HG02973 (cell line): ENCODE measurements at regions not wholly inside any gene's neighbourhood (a gene's known extent, or its start where the extent isn't known, plus 50 kb on each side); places are given as distances from the start of the nearest gene placed in this dataset.

Experiments used
- ATAC-seq: cut with Tn5 transposase; IDR thresholded peaks from one replicate; pipeline ENCODE4 v1.9.1; 2021; ENCODE audit warnings: moderate library complexity; ENCODE audit not compliant: unreplicated experiment

DNA sequence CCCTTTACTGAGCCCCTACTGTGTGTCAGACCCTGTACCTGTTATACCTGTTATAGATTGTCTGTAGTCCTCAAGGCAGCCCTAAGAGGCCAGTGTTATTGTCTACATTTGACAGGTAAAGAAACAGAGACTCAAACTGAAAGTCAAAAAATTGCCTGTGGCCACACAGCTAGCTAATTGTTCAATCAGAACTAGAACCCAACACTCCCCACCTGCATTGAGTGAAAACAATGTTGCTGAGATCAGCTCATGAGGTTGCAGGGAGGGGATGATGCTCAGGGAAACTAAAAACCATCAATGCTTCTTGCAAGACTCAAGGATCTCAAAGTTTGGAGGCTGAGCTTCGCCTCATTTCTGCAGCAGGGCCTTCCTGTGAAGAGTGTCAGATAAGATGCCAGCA, 109.5 kb upstream of the LMO4 start:
- no peak for ATAC-seq

DNA sequence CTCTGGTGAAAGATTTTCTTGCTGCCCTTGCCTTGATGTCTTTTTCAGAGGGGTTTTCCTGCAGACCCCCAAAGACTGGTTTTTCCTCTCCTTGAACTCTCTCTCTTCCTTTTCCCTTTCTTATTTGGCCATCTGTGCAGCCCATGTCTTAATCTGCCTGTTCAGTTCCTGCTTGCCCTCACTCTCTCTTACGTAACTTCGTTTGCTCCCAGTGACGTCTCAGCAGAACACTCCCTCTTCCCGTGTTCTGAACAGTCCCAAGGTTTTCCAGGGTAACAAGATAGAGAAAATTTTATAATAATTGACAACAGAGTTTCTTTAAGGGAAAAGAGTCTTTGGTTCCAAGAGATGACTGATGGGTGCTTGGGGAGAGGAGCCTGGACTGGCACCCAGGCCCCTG, 109.1 kb upstream of the LMO4 start:
- no peak for ATAC-seq

DNA sequence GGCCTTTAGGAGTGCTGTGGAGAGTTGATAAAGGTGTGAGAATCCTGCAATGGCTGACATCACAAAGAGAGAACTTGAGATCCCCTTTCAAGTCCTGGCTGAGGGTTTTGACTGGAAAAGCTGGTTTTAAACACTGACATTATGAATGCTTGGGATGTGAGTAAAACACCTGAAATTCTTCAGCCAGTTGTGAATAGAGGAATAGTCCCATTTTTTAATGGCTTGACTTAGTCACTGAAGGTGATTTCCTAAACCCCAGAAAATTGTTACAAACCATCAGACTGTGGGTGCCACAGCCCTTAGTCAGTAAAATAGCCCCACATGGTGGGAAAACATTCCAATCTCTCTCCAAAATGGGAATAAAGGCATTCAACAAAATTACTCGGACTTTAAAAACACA, 107.7 kb upstream of the LMO4 start:
- no peak for ATAC-seq

DNA sequence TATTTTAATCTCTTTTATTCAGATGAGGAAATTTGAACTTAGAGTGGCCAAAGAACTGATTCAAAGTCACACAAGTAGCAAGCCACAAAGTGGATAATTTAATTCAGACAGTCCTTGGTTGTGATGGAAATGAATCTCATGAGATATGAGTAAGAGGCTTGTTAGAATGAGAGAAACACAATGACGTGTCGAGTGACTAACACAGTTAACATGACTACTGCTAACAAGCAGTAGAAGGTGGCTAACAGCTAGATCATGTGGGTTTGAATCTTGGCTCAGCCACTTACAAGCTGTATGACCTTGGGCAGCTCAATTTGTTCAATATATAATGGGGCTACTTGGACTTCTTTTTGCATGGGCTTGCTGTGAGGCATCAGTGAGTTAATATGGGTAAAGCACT, 104.5 kb upstream of the LMO4 start:
- ATAC-seq, result no peak

DNA sequence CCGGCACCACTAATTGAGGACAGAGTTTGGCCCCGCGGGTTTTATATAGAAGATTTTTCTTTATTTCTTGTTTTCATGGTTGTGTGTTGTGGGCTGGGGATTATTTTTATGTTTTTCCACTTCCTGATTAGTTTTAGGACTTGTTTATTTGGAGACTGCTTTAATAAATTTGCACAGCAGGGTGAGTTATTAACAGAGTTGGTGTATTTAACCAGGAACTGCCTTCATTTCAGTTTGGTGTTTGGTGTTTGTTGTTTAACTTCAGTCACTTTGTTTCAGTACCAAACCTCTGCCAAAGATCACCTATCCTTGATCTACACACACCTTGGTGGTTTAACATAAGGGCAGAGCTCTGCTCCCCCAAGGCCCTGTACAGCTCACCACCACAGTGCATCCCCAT, 103.5 kb upstream of the LMO4 start:
- ATAC-seq, result no peak

DNA sequence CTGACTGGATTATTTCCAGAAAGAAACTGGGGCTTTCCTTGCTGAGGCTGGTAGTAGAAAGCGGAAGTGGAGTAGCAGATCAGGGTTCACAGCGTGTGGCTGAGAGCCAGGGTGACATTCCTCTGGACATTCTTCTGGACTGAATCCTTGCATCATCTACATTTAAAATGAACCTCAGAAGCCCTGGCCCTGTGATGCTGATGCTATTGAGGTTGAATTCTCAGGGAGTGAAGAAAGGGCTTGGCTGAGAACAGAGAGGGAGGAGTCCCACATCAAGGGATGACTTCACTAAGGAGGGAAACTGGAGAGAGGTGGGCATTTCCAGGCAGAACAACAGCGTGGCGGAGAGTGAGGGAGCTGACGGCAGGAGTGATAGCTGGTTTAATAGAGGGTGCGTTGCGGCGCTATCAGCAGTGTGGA, 102.3 kb upstream of the LMO4 start:
- ATAC-seq, result no peak

DNA sequence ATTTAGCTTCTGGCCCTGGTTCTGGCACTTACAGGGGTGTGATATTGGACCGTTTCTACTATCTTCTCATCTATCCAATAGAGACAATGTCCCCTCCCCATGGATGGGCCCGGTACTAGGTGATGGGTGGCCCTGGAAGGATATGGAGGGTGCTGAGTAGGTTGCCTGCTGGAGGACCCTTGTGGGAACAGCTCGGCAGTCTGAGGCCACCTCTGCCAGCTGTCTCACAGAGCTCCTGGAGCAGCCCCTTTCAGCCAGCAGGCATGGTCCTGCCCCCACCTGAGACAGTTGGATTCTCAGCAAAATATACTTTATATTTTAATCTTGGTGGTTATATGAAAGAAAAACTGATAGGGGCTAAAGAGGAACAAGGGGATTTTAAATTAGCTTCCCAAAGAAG, 101.0 kb upstream of the LMO4 start:
- no peak for ATAC-seq

DNA sequence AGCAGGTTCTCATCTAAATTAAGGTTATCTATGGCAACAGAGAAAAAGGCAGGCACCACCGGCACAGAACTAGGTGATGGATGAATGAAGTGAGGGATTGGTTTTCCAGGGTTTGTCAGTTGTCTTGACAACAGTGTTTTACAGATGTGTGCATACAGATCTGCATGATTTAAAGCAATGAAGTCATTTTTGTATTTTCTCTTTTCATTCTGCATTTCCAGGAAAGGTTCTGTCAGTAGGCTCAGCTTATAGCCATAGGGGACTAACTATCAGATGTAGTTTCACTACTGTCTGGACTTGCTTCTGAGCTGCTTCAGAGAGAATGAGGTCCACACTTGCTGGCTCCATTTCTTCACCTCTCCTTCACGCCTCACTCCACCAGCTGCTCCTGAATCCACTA, 98.2 kb upstream of the LMO4 start:
- no peak for ATAC-seq

DNA sequence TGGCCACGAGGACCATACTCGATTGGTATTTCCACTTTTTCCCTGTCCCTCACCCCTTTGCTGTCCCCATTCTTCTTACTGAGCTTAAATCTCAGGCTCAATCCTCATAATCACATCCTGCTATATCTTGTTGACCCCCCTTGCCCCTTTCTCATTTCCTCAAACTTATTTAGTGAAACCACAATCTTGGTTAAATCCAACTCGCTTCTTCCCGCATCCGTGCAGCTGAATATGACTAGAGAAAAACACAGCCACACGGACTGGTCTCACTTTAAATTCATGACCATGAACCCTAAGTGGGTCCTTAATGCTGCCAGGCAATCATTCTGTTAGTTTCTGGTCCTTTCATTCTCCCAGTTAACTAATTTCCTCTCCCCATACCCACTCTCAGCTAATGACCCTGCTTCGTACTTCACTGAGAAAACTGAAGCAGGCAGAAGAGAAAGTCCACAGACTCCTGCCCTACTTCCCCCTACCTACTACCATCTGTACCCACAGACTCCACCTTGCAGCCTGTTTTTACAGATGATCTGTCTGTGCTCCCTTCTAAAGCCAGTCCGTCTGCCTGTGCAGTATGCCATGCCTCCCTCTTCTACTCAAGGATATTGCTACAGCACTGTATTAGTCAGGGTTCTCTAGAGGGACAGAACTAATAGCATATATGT, 96.8 kb upstream of the LMO4 start:
- ATAC-seq, result no peak

DNA sequence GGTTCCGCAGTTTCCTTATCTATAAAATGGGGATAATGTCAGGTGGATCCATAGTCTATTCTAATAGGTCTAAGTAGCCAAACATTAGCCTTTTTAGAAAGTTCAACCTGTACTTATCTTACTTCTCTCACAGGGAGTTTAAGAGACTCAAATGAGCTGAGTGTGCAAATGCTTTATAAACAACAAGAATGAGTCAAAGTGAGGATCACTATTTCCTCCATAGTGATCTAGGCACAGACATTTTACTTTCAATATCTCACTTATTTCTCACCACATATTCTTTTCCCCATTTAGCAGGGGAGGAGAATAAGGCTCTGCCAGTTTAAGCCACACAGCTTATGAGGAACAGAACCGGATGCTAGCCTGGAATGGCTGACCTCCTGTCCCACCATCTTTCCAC, 92.1 kb upstream of the LMO4 start:
- no peak for ATAC-seq

DNA sequence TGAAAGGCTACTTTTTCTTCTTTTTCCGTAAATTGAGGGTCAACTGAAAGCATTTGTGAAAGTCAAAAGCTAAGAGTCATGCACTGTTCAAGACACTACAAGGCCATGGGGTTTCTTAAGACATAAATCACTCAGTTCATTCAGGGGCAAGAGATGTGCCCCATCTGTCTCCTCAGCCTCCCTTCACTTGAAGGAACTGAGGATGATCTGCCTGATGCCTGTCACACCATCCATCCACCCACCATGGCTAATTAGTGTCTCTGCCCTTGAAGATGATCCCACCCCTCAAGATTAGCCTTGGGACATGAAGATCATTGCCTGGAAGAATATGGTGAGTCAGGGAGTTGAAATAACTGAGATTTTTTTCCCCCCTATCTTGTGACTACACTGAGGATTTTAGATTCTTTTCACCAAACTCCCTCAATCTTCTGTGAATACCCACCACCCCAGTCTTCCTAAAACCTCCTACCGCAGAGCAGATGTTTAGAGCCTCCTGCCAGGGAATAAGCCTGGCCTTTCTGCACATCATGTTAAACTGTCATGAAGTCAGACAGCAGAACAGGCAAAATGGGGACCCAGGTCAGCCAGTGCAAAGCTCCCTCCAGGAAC, 88.6 kb upstream of the LMO4 start:
- ATAC-seq, result no peak

DNA sequence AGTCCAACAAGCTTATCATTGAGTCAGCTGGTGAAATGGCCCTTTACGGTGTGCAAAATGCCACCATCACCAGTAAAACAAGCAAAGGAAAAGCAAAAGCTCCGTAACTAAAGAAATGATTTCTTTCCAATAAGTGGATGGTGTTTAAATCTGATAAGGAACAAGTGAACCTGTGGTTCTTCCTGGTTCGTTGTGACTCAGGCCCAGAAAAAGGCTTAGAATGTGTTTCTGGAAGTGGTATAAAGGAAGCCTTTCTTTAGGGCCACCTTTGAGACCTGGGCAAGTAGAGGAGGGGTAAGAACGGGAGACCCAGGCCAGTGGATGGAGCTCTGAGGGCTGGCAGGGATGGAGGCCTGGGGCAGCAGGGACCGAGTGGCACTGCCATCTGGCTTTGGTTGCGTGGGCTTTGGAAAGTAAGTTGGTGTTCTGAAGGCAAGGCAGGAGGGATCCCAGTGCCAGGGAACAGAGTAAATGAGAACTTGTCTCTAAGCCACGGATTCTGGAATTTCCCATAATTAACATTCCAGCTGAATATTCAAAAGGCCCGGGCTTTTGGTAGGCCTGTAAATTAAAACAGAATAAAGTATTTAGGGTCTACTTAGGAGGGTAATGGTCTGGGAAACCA, 87.9 kb upstream of the LMO4 start:
- no peak for ATAC-seq

DNA sequence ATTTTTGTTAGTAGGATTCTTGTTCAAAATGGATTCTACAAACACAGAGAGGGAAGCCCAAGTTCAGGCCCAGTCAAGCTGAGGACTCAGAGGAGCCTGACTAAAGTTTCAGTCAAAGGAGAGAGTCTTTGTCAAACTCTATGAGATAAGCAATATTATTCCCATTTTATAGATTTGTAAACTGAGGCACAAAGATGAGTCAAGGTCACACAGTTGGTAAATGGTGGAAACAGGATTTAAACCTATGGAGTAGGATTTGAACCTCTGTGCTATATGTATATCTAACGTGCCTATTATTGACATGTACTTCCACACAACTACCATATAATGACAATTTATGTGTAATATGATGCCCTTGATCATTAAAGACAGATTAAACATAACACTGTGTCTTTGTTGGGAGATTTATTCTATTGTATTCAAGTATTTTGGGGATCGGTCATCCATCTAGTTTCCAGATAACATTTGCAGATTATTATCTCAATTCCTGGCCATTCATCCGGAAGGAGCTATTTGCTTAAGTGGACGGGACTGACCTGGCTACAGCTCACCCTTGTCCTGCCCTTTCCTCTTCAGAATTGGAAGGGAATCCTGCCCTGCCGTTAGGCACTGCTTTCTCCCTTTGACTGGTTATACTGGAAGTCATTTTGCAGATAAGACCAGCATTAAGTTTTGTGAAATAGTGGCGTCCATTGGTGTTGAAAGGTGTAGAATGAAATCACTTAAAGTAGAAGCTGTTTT, 86.1 kb upstream of the LMO4 start:
- no peak for ATAC-seq

DNA sequence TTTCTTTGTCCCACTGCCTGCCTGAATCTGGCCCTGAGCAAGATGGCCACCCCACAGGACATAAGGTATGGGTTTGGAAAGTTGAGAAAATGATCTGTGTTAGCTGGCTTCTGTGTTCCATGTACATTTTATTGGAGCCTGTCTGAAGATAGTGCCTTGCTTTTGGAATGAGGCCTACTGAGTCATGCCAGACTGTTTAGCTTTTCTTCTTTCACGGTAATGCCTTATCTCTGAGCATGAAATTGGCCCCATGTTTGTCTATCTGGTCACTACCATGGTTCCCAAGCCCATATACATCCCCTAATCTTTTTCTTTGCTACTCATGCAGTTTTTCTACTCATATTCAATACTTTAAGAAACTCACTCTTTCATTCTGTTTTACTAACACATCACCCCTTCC, 85.1 kb upstream of the LMO4 start:
- no peak for ATAC-seq

DNA sequence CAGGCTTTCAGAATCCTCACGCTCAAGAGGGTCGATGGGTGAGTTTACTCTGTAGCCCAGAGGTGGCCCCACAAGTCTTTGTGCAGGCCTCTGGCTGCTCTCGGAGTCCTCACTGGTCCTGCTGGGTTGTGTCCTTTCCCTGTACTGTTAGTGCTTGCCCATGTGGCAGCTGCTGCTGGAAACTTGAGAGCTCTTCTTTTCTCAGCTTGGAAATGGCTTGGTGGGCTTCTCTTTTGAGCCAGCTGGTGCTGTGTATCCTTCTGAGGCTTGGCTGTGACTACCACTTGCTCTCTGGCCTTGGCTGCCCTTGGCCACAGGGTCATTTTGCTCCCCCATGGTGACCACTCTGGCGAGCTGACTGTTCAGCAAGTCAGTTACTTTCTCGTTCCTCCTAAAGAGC, 82.2 kb upstream of the LMO4 start:
- no peak for ATAC-seq

DNA sequence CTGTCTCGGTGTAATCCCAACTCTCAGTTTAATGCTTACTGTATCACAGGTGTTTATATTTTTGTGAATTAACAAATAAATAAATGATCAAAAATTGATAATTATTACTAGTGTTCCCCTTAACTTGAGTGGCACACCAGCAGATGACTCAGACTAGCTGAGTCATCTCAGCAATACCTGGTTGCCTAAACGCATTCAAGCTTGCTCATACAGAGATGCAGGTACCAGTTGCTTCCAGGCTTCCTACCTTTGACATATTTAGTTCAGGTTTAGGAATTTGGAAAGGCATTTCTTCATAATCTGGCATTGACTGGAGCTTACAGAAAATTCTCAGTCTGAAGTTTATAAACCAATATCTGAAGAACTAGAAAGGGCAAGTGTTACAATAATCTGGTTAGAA, 78.9 kb upstream of the LMO4 start:
- ATAC-seq, result no peak

DNA sequence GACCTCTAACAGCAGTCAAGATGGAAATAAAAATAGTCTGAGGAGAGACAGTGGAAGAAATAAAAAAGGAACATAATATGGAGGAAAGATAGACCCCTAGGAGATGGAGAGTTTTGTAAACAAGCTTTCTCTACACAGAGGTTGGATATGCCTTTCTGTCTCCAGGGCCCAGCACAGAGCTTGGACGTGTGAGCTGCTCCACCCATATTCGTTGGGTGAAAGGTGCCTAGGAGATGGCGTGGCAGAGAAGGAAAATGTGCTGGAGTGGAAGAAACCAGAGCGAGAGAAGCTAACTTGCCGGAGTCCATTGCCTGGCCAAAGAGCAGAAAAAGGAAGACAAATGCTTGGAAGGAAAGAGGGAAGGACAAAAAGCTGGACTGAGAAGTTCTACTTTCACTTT, 78.3 kb upstream of the LMO4 start:
- ATAC-seq, result no peak

DNA sequence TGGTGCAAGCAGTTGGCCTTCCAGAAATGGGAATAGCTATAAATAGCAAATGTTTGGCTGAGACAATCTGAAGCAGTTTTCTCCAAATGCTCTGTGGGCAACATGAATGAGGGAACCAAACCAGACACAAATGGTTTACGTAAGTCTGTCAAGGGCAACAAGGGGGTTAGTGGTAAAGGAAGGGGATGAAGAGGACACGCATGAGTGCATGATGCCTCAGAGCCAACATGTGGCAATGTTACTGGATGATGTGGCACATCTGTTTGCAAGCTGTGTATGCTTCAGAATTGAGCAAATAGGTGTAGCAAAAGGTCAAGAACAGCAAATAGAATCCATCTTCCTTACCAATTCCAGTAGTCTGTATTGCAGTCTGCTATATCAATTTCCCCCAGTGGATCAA, 76.3 kb upstream of the LMO4 start:
- no peak for ATAC-seq

DNA sequence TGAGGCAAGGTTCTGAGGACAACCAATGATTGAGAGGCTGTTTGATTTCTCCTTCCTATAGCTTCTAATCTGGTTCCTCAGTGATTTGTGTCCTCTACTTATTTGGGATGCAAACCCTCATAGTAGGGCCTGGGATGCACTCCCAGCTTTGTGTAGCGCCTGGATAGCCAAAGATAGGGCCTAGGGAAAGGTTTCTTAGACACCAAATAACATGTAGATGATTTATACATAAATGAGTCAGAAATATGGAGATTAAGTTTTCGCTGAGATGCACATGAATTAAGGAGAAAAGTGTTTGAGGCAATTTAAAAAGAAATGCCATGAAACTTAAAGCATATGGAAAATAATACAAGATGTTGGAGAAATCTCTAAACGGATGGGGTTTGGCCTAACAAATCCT, 66.0 kb upstream of the LMO4 start:
- no peak for ATAC-seq

DNA sequence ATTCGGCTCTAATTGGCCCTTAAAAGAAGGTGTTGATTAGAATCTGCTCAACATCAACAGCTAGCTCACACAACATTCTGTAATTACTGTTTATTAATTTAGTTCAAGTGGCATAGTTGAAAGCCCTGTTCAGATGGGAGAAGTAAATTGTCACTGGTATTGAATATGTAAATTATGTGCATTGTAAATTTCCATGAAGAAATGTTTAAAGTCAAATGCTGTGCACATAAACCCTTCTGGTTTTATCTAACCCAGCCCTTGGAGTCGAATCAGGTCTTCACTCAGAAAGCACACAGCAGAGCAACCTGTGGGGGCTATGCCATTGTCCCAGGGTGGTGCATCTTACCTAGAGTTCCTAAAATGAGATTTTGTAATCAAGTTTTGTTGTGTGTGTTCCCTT, 65.4 kb upstream of the LMO4 start:
- no peak for ATAC-seq

DNA sequence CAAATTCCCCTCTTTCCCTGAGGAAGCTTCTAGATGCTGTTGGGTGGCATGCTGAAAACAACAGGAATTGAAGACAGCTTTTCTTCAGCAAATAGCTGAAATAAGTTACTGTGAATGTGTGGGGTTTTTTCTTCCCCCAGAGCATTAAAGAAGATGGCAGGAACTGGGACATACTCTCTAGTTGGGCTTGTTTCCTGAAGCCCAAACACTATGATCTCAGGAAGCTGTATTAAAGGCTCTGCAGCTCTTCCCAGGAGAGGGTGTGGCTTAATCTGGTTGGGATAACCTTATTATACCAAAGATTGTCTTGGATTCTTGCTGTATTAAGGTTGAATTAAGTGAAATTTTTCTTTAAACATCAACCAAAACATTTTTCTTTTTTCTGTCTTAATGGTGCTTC, 64.9 kb upstream of the LMO4 start:
- no peak for ATAC-seq

DNA sequence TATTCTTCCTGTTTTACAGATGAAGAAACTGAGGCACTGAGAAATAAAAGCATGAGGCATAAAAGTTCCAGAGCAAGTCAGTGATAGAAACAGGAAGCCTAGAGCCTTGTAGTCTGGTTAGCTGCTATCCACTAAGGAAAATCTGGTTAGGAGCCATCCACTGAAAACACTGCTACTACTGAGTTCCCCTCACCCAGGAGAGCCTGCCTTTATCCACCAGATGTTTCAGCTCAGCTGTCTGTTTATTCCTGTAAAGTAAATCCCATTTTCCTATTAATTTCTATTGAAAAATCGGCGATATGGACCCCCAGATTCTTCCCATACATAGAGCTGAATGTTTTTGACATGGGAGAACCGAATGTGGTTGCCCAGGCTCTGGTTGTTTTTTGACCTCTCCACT, 63.7 kb upstream of the LMO4 start:
- no peak for ATAC-seq
